ENCODE measurements at regions not wholly inside any gene's neighbourhood (a gene's known extent, or its start where the extent isn't known, plus 50 kb on each side); places are given as distances from the start of the nearest gene placed in this dataset.

DNA sequence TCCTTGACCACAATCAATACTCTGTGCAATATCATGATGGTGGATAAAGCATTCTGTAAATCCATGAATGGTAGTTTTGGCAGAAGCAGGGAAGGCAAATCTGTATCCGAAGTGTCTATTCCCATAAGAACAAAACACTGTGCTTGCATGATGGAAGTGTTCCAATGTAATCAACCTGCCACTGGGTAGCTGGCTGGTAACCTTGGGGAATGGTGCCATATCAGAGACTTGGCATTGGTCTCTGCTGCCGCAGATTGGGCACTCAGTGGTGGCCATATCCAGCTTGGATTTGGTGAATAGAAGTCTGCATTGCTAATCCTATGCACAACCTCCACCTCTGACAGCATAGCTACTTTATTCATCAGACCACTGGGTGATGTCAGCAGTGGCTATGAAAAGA is 114.3 kb upstream of the EMCN start:
- Histone ChIP-seq H3K4me1 (ENCODE audit: control insufficient read depth, insufficient read depth, low read length) (no peaks in the 10 kb centered on the region), H3K27ac (ENCODE audit: extremely low read depth, low read depth, low read length) (no peak overlapping the region), H3K9me3 (ENCODE audit: control insufficient read depth, insufficient read depth, low read depth, low read length) (no peaks in the 10 kb centered on the region), H3K4me3 (ENCODE audit: low read depth, low read length) (no peak overlapping the region), H3K36me3 (ENCODE audit: control insufficient read depth in 2 of 2, insufficient read depth in 1 of 2, low read length in 2 of 2) (no peaks in the 10 kb centered on the region)
- ChIA-PET CTCF (no interaction called here), POLR2A (no interaction called here)
- no peak for TF ChIP-seq GFI1B (tag by site-specific recombination; IDR thresholded peaks at IDR 0.05)
- no peak for TF ChIP-seq ZNF626 (tag by site-specific recombination; IDR thresholded peaks at IDR 0.05)
- TF ChIP-seq, protein P1, sequence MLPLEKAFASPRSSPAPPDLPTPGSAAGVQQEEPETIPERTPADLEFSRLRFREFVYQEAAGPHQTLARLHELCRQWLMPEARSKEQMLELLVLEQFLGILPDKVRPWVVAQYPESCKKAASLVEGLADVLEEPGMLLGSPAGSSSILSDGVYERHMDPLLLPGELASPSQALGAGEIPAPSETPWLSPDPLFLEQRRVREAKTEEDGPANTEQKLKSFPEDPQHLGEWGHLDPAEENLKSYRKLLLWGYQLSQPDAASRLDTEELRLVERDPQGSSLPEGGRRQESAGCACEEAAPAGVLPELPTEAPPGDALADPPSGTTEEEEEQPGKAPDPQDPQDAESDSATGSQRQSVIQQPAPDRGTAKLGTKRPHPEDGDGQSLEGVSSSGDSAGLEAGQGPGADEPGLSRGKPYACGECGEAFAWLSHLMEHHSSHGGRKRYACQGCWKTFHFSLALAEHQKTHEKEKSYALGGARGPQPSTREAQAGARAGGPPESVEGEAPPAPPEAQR (tag by site-specific recombination; IDR thresholded peaks at IDR 0.05) = no peak
- TF ChIP-seq ZNF354C (tag by site-specific recombination; IDR thresholded peaks at IDR 0.05; ENCODE audit: borderline replicate concordance, low read depth) = no peak

DNA sequence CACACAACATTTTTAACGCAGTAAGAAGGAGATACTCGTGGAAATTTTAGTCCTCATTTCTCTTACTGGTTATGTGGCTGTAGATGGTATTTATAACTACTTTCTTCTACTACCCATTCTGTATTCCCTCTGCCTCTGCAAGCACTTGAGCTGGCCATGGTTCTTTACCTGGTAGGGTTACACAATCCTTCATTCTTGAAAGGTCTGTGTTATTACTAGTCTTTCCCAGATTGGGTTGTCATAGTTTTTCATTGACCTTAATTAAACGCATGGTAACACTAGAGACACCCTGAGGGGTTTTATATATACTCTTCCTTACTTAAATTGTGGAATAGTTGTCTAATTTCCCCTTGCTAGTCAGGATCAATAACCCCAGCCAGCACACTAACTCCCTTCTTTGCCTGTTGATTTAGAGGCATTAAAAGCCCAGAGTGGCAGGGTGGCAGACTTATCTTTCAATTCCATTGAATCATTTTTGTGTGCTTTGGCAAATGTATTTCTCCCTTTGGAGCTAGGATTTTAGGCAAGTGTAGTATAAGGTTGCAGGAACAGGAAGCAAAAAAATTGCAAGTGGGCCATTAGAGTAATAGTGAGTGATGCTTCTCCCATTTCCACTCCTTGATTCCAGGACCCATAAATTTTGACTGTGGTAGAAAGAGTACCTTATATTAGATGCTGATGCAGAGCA is 113.6 kb upstream of the EMCN start:
- H3K36me3 ChIP-seq (ENCODE audit: control insufficient read depth in 2 of 2, insufficient read depth in 1 of 2, low read length in 2 of 2) = no peaks in the 10 kb centered on the region
- ChIA-PET POLR2A (no interaction called here), CTCF (no interaction called here)
- TF ChIP-seq EGR2 (tag by site-specific recombination; IDR thresholded peaks at IDR 0.05; ENCODE audit: low read depth) (no peak), ZNF350 (tag by site-specific recombination; IDR thresholded peaks at IDR 0.05) (no peak), HOXC10 (CRISPR knock-in tag; IDR thresholded peaks at IDR 0.05) (no peak), HOXA7 (CRISPR knock-in tag; IDR thresholded peaks at IDR 0.05; ENCODE audit: borderline replicate concordance) (no peak), ZNF600 (tag by site-specific recombination; IDR thresholded peaks at IDR 0.05) (no peak), SETDB1 (IDR thresholded peaks at IDR 0.05; ENCODE audit: insufficient read length, low read length) (no peak), GLI2 (tag by site-specific recombination; IDR thresholded peaks at IDR 0.05; ENCODE audit: borderline replicate concordance, low read depth) (no peak), ZNF664 (tag by site-specific recombination; IDR thresholded peaks at IDR 0.05) (no peak), ZNF416 (tag by site-specific recombination; IDR thresholded peaks at IDR 0.05) (no peak), ZNF121 (tag by site-specific recombination; IDR thresholded peaks at IDR 0.05) (no peak), ZNF529 (tag by site-specific recombination; IDR thresholded peaks at IDR 0.05; ENCODE audit: insufficient replicate concordance) (no peak)
- TF ChIP-seq, protein P2, sequence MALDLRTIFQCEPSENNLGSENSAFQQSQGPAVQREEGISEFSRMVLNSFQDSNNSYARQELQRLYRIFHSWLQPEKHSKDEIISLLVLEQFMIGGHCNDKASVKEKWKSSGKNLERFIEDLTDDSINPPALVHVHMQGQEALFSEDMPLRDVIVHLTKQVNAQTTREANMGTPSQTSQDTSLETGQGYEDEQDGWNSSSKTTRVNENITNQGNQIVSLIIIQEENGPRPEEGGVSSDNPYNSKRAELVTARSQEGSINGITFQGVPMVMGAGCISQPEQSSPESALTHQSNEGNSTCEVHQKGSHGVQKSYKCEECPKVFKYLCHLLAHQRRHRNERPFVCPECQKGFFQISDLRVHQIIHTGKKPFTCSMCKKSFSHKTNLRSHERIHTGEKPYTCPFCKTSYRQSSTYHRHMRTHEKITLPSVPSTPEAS (tag by site-specific recombination; IDR thresholded peaks at IDR 0.05) = no peak
- TF ChIP-seq, protein P3, sequence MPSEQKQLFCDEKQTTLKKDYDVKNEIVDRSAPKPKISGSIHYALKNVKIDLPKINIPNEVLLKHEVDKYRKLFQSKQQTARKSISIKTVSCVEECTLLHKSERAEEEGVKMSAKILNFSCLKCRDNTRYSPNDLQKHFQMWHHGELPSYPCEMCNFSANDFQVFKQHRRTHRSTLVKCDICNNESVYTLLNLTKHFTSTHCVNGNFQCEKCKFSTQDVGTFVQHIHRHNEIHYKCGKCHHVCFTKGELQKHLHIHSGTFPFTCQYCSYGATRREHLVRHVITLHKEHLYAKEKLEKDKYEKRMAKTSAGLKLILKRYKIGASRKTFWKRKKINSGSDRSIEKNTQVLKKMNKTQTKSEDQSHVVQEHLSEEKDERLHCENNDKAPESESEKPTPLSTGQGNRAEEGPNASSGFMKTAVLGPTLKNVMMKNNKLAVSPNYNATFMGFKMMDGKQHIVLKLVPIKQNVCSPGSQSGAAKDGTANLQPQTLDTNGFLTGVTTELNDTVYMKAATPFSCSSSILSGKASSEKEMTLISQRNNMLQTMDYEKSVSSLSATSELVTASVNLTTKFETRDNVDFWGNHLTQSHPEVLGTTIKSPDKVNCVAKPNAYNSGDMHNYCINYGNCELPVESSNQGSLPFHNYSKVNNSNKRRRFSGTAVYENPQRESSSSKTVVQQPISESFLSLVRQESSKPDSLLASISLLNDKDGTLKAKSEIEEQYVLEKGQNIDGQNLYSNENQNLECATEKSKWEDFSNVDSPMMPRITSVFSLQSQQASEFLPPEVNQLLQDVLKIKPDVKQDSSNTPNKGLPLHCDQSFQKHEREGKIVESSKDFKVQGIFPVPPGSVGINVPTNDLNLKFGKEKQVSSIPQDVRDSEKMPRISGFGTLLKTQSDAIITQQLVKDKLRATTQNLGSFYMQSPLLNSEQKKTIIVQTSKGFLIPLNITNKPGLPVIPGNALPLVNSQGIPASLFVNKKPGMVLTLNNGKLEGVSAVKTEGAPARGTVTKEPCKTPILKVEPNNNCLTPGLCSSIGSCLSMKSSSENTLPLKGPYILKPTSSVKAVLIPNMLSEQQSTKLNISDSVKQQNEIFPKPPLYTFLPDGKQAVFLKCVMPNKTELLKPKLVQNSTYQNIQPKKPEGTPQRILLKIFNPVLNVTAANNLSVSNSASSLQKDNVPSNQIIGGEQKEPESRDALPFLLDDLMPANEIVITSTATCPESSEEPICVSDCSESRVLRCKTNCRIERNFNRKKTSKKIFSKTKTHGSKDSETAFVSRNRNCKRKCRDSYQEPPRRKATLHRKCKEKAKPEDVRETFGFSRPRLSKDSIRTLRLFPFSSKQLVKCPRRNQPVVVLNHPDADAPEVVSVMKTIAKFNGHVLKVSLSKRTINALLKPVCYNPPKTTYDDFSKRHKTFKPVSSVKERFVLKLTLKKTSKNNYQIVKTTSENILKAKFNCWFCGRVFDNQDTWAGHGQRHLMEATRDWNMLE (tag by site-specific recombination; conservative IDR thresholded peaks at IDR 0.05; ENCODE audit: low read depth) = no peak
- TF ChIP-seq, protein P4, sequence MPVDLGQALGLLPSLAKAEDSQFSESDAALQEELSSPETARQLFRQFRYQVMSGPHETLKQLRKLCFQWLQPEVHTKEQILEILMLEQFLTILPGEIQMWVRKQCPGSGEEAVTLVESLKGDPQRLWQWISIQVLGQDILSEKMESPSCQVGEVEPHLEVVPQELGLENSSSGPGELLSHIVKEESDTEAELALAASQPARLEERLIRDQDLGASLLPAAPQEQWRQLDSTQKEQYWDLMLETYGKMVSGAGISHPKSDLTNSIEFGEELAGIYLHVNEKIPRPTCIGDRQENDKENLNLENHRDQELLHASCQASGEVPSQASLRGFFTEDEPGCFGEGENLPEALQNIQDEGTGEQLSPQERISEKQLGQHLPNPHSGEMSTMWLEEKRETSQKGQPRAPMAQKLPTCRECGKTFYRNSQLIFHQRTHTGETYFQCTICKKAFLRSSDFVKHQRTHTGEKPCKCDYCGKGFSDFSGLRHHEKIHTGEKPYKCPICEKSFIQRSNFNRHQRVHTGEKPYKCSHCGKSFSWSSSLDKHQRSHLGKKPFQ (tag by site-specific recombination; IDR thresholded peaks at IDR 0.05) = no peak
- TF ChIP-seq, protein P5, sequence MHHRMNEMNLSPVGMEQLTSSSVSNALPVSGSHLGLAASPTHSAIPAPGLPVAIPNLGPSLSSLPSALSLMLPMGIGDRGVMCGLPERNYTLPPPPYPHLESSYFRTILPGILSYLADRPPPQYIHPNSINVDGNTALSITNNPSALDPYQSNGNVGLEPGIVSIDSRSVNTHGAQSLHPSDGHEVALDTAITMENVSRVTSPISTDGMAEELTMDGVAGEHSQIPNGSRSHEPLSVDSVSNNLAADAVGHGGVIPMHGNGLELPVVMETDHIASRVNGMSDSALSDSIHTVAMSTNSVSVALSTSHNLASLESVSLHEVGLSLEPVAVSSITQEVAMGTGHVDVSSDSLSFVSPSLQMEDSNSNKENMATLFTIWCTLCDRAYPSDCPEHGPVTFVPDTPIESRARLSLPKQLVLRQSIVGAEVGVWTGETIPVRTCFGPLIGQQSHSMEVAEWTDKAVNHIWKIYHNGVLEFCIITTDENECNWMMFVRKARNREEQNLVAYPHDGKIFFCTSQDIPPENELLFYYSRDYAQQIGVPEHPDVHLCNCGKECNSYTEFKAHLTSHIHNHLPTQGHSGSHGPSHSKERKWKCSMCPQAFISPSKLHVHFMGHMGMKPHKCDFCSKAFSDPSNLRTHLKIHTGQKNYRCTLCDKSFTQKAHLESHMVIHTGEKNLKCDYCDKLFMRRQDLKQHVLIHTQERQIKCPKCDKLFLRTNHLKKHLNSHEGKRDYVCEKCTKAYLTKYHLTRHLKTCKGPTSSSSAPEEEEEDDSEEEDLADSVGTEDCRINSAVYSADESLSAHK (tag by site-specific recombination; IDR thresholded peaks at IDR 0.05) = no peak
- TF ChIP-seq, protein P6, sequence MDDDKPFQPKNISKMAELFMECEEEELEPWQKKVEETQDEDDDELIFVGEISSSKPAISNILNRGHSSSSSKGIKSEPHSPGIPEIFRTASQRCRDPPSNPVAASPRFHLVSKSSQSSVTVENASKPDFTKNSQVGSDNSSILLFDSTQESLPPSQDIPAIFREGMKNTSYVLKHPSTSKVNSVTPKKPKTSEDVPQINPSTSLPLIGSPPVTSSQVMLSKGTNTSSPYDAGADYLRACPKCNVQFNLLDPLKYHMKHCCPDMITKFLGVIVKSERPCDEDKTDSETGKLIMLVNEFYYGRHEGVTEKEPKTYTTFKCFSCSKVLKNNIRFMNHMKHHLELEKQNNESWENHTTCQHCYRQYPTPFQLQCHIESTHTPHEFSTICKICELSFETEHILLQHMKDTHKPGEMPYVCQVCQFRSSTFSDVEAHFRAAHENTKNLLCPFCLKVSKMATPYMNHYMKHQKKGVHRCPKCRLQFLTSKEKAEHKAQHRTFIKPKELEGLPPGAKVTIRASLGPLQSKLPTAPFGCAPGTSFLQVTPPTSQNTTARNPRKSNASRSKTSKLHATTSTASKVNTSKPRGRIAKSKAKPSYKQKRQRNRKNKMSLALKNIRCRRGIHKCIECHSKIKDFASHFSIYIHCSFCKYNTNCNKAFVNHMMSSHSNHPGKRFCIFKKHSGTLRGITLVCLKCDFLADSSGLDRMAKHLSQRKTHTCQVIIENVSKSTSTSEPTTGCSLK (tag by site-specific recombination; IDR thresholded peaks at IDR 0.05) = no peak
- no peaks in the 10 kb centered on the region for H3K9me3 ChIP-seq (ENCODE audit: control insufficient read depth, insufficient read depth, low read depth, low read length)
- no peak overlapping the region for H3K4me3 ChIP-seq (ENCODE audit: low read depth, low read length)
- no peaks in the 10 kb centered on the region for H3K4me1 ChIP-seq (ENCODE audit: control insufficient read depth, insufficient read depth, low read length)
- H3K27ac ChIP-seq (ENCODE audit: extremely low read depth, low read depth, low read length) = no peak overlapping the region

All from HEK293 (cell line).